Renal pelvis (tissue), 1 donor: ENCODE measurements at regions not wholly inside any gene's neighbourhood (a gene's known extent, or its start where the extent isn't known, plus 50 kb on each side); places are given as distances from the start of the nearest gene placed in this dataset.

Source experiments
- DNase-seq: peaks from one replicate; pipeline ENCODE4 v3.0.0-alpha.2; 2013

DNA sequence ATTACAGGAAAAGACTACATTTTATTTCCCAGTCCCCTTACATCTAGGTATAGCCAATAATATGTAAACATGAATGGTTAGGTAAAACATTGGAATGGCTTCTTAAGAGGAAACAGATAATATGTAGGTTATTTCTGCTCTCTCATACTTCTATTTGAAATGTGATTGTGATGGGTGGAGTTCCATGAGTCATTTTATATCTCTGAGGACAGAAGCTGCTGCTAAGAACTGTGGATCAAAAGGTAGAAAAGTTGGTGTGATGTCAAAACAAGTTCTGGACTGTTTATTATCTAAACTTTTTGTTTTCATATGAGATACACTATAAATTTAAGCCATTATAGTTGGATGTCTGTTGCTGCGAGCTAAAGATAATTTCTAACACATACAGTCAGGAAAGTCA lies 799.4 kb upstream of the TENM4 start:
- no peak for DNase-seq

DNA sequence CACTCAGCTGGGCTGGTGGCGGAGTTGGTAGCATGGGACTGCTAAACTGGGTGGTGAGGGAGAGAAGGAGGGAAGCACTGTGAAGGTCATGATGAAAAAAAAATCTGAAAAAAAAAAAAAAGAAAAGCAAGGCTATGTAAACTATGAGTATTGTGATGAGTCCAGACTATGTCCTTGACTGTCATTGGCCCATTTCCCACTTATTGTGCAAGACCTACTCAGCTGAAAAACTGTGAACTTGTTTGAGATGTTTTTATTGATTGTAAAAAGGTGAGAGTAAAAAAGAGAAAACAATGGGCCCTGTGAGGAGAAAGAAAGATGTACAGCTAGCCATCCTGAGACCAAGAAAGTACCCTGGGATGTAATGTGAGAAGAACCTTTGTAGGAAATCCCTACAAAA lies 798.4 kb upstream of the TENM4 start:
- no peak for DNase-seq

- DNase-seq, result no peak
Measured at GRCh38 chr11:80227915-80228314, 787.1 kb upstream of the TENM4 start.

GRCh38 chr11:80214413-80214812 lies 773.6 kb upstream of the TENM4 start:
- no peak for DNase-seq

DNA sequence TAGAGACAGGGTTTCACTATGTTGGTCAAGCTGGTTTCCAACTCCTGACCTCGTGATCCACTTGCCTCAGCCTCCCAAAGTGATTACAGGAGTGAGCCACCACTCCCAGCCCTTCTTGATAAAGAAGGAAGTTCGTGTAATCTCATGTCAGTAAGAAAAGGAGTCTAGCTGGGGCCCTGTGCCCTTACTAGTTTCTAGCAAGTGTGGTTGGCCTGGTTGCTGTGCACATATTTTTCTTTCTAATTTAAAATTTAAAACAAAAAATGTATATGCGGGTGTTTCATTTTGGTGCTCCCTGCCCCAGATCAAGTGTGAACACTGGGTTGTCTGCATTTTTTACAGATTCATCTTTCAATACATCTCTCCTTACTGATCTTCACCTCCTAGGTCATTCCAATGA lies 770.8 kb upstream of the TENM4 start:
- no peak for DNase-seq

DNA sequence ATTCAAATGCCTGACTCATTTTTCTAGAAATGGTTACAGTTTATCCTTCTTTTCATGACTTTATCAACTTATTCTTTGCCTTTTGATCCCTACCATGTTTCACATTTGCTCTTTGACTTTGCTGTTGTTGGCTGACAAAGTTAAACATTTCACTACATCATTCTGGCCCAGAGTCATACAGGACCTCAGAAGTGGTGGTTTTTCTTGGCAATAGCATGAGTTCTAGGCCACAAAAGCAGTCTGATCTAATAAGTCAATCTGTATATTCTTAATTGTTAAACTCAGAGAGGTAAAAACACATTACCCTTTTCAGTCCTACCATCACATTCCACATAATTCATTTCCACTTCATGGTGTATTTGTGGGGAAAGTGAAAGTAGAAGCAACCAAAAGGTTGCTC lies 763.2 kb upstream of the TENM4 start:
- DNase-seq, result no peak

DNA sequence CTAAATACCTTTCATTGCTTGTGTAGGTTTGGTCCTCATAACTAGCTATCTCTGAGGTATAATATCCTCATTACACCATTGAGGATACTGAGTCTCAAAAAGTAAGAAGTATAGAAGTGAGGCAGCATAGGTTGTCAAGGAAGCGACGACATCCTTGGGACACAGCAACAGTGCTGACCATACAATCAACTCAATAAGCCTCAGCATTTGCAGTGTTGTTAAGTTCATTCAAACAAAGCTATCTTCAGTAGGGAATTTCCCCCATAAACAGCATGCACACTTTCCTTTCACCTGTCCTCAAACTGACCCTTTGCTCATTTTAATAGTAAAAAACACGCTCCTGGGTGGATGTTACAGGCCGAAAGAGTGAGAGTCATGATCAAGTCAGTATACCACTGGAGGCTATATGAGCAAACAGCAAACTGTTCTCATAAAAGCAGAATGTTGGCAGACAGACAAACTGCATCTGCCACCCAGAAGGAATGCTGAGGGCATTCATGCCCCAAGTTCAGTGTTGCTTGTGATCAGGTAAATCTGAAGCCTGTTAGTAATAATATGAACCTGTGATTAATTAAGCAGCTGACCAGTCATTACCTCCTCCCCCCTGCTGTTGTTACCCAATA lies 756.2 kb upstream of the TENM4 start:
- no peak for DNase-seq

DNA sequence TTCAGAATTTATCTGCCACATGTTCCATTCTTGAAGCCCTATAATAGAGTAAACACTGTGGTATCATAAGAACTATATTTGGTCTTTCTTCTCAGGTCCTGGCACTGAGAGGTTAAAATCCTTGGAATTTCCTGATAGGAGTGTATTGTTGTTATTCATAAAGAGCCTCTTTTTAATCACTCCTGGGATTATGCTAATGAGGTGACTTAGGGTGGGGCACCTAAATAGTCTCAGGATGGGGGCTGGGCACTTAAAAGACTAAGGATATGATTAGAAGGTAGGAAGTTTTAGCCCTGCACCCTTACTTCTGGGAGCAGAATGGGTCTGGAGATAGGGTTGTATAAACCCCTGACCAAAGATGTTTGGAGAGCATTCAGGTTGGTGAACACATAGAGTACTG lies 755.2 kb upstream of the TENM4 start:
- DNase-seq, result no peak

DNA sequence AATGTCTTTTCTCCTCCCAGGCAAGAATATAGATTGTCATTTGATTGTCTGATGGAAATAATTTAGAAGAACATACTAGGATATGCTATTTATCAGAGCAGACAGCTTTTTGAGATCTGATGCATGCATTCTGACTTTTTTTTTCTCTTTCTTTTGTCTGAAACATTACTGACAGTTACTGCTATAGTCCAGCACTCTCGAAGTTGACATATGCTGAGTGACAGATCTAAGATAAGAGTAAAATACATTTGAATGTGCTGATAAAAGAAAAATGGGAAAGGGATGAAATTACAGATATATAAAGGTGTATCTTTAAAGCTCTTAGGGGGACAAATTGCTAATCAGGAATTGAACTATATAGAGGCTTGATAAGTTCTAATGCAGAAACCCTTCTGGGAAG lies 753.8 kb upstream of the TENM4 start:
- DNase-seq, result no peak

GRCh38 chr11:80194016-80194415 lies 753.2 kb upstream of the TENM4 start:
- no peak for DNase-seq

DNA sequence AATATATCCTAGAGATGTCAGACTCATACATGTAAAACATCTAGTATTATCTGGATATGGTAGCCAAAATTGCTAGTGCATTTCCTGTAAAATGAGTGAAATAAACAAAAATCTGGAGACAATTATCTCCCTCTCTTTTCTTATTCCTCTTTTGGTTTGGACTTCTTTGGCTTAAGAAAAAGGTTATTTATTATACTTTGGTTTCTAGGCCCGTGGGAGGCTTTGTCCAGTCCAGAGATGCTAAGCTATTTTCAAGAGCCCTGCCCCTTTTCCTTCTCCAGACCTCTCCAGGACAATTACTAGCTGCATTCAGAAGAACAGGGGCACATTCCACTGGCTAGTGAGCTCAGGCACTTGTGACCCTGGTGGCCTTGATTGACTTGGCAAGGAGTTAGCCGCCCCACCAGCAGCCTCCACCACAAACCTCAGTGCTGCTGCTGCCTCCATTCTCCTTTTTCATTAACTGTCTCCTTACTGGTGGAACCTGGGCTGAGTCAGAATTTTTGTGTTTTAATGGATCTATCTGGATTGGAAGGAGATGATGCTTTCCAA lies 747.3 kb upstream of the TENM4 start:
- DNase-seq, result no peak

GRCh38 chr11:80186692-80187091 lies 745.9 kb upstream of the TENM4 start:
- no peak for DNase-seq

- no peak for DNase-seq
Measured at GRCh38 chr11:80182901-80183300, 742.1 kb upstream of the TENM4 start.

GRCh38 chr11:80173371-80174136 lies 732.7 kb upstream of the TENM4 start:
- no peak for DNase-seq

DNA sequence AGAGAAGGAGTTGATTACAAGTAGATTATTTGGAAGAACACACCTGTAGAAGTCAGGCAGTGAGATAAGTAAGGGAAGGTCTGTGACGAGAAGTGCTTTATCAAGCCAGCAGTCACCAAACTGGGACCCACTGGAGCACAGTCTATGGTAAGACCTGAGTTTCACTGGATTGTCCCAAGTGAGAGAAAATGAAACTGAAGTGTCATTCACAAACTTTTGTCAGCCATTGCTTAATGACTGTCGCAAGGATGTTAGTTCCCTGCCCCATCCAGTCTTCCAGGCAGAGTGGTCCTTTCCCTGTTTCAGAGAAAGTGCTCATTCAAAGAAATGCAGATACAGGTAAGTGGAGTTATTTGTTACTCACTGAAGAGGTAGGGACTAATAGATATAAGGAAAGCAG lies 728.0 kb upstream of the TENM4 start:
- no peak for DNase-seq

GRCh38 chr11:80167766-80168165 lies 726.9 kb upstream of the TENM4 start:
- DNase-seq, result no peak

- no peak for DNase-seq
Measured at GRCh38 chr11:80165744-80166143, 724.9 kb upstream of the TENM4 start.

- DNase-seq, result no peak
Measured at GRCh38 chr11:80163441-80163840, 722.6 kb upstream of the TENM4 start.

- DNase-seq, result no peak
Measured at GRCh38 chr11:80163011-80163410, 722.2 kb upstream of the TENM4 start.

- no peak for DNase-seq
Measured at GRCh38 chr11:80162387-80162786, 721.6 kb upstream of the TENM4 start.

GRCh38 chr11:80157447-80157846 lies 716.6 kb upstream of the TENM4 start:
- no peak for DNase-seq

DNA sequence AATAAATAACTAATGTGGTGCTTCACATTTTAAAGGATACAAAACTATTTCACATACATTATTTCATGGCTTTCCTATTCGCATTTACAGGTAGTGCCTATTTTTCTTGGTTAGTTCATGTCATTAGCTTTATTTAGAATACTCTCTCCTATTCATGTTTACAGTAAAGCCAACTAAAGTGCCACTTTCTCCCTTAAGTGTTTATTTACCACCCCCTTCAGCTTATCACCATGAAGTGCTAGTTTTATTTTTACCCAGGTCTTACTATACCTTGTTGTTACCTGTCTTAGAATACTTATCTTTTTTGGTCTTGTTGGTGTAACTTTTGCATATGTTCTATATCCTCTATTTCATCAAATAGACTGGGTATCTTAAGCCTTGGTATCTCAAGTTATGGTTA lies 715.2 kb upstream of the TENM4 start:
- DNase-seq, result no peak

- DNase-seq, result no peak
Measured at GRCh38 chr11:80155412-80156017, 714.7 kb upstream of the TENM4 start.
